Naive thymus-derived CD4-positive, alpha-beta T cell (primary cell): ENCODE measurements at regions not wholly inside any gene's neighbourhood (a gene's known extent, or its start where the extent isn't known, plus 50 kb on each side); places are given as distances from the start of the nearest gene placed in this dataset.

Experiments
- ATAC-seq: fragments of 150-1000 bp; cut with Tn5 transposase; 2 replicates; pipeline ENCODE4 v1.10.0; 2021; ENCODE audit warnings: mild to moderate bottlenecking, moderate library complexity
- CTCF ChIA-PET: fragments of 350-600 bp; sonication (Branson Sonifier 250); formaldehyde crosslinking; loops from one replicate; lab custom pipeline; 2021; ENCODE audit warnings: antibody characterized with exemption; lab: Charles Lee
- POLR2A ChIA-PET: fragments of 350-600 bp; sonication (Branson Sonifier 250); formaldehyde crosslinking; loops from one replicate; lab custom pipeline; 2021; ENCODE audit warnings: antibody characterized with exemption, inconsistent platforms; lab: Charles Lee
- DNase-seq, 9 donors: peaks; one replicate each; pipeline versions ENCODE4 v3.0.0 to v3.0.0-alpha.2; 2020 to 2022; ENCODE audit warnings: mixed read lengths in 1 of 9
- H3K27ac ChIP-seq: one replicate; pipeline ENCODE4 v1.7.0; 2013; ENCODE audit warnings: mild to moderate bottlenecking, low read depth, low read length, moderate library complexity
- H3K27me3 ChIP-seq, 2 donors: one replicate each; pipeline ENCODE4 v1.7.0; 2013; ENCODE audit warnings: low read length in 2 of 2, mild to moderate bottlenecking in 2 of 2, moderate library complexity in 2 of 2; ENCODE audit not compliant: control insufficient read depth in 2 of 2, insufficient read depth in 2 of 2
- H3K36me3 ChIP-seq, 3 experiments: 1 replicate in 2 of 3; 2 replicates in 1 of 3; pipeline ENCODE4 v1.7.0; 2013; ENCODE audit warnings: low read length in 3 of 3, mild to moderate bottlenecking in 3 of 3, moderate library complexity in 1 of 3; ENCODE audit not compliant: insufficient read depth in 3 of 3, control insufficient read depth in 2 of 3
- H3K4me1 ChIP-seq, 2 donors: one replicate each; pipeline ENCODE4 v1.7.0; 2013; ENCODE audit warnings: low read length in 2 of 2, mild to moderate bottlenecking in 2 of 2, moderate library complexity in 1 of 2; ENCODE audit not compliant: control insufficient read depth in 2 of 2, insufficient read depth in 2 of 2
- H3K4me3 ChIP-seq: 2 replicates; pipeline ENCODE4 v1.7.0; 2013; ENCODE audit warnings: mild to moderate bottlenecking, low read length
- H3K9me3 ChIP-seq, 3 experiments: 1 replicate in 2 of 3; 2 replicates in 1 of 3; pipeline ENCODE4 v1.7.0; 2013; ENCODE audit warnings: low read length in 3 of 3; ENCODE audit not compliant: control insufficient read depth in 2 of 3
- H3K27ac Mint-ChIP-seq, 9 donors: one replicate each; pipeline ENCODE4 v1.8.0; 2020 to 2022; ENCODE audit warnings: mixed read lengths in 9 of 9, mild to moderate bottlenecking in 8 of 9, moderate library complexity in 5 of 9, inconsistent platforms in 2 of 9
- H3K27me3 Mint-ChIP-seq, 5 donors: one replicate each; pipeline ENCODE4 v1.8.0; 2021 to 2022; ENCODE audit warnings: mixed read lengths in 5 of 5, mild to moderate bottlenecking in 1 of 5
- H3K36me3 Mint-ChIP-seq, 5 donors: one replicate each; pipeline ENCODE4 v1.8.0; 2020 to 2022; ENCODE audit warnings: mixed read lengths in 5 of 5, mild to moderate bottlenecking in 3 of 5, inconsistent platforms in 1 of 5
- H3K4me1 Mint-ChIP-seq, 7 donors: one replicate each; pipeline ENCODE4 v1.8.0; 2020 to 2022; ENCODE audit warnings: mixed read lengths in 7 of 7, mild to moderate bottlenecking in 3 of 7, inconsistent platforms in 1 of 7
- H3K4me3 Mint-ChIP-seq, 10 donors: one replicate each; pipeline ENCODE4 v1.8.0; 2020 to 2022; ENCODE audit warnings: mild to moderate bottlenecking in 10 of 10, mixed read lengths in 10 of 10, moderate library complexity in 6 of 10, inconsistent platforms in 2 of 10
- H3K9me3 Mint-ChIP-seq, 11 donors: one replicate each; pipeline ENCODE4 v1.8.0; 2020 to 2022; ENCODE audit warnings: mixed read lengths in 11 of 11, mild to moderate bottlenecking in 4 of 11, inconsistent platforms in 1 of 11, moderate library complexity in 1 of 11
- intact Hi-C, 2 donors: fragments of 100-400 bp; cut with micrococcal nuclease; formaldehyde crosslinking; loops; one replicate each; pipeline ENCODE4 v1.15.1; 2023

- Histone ChIP-seq H3K9me3 (no peaks in the 10 kb centered on the region), H3K4me1 (no peaks in the 10 kb centered on the region), H3K36me3 (no peaks in the 10 kb centered on the region), H3K27me3 (no peaks in the 10 kb centered on the region), H3K27ac (no peak overlapping the region), H3K4me3 (no peak overlapping the region)
- Mint-ChIP-seq H3K4me3 (no peak overlapping the region), H3K4me1 (no peaks in the 10 kb centered on the region), H3K36me3 (no peaks in the 10 kb centered on the region), H3K27ac (no peak overlapping the region), H3K27me3 (no peaks in the 10 kb centered on the region), H3K9me3 (peaks cover 0 to 11% (median 5%) of the 10 kb centered on the region in 11 donors)
- intact Hi-C loops: no loop called here
- no peak for DNase-seq
- no peak for ATAC-seq
- CTCF ChIA-PET: no interaction called here
- POLR2A ChIA-PET: no interaction called here
Measured at GRCh38 chr6:55011034-55011433, 163.3 kb upstream of the HCRTR2 start.

- DNase-seq: no peak
- Histone ChIP-seq H3K36me3 (no peaks in the 10 kb centered on the region), H3K27ac (no peak overlapping the region), H3K9me3 (no peaks in the 10 kb centered on the region), H3K4me1 (no peaks in the 10 kb centered on the region), H3K27me3 (no peaks in the 10 kb centered on the region), H3K4me3 (no peak overlapping the region)
- Mint-ChIP-seq H3K4me3 (no peak overlapping the region), H3K36me3 (no peaks in the 10 kb centered on the region), H3K27me3 (no peaks in the 10 kb centered on the region), H3K27ac (no peak overlapping the region), H3K4me1 (no peaks in the 10 kb centered on the region), H3K9me3 (peaks cover 0 to 7% (median 4%) of the 10 kb centered on the region in 11 donors)
- ChIA-PET POLR2A (no interaction called here), CTCF (no interaction called here)
- intact Hi-C loops: no loop called here
- no peak for ATAC-seq
Measured at GRCh38 chr6:55012454-55012853, 161.9 kb upstream of the HCRTR2 start.

- Mint-ChIP-seq H3K4me3 (no peak overlapping the region), H3K27me3 (no peaks in the 10 kb centered on the region), H3K9me3 (peaks cover 0 to 6% (median 0%) of the 10 kb centered on the region in 11 donors), H3K4me1 (no peaks in the 10 kb centered on the region), H3K36me3 (no peaks in the 10 kb centered on the region), H3K27ac (no peak overlapping the region)
- ATAC-seq: no peak
- Histone ChIP-seq H3K4me1 (no peaks in the 10 kb centered on the region), H3K4me3 (no peak overlapping the region), H3K27me3 (no peaks in the 10 kb centered on the region), H3K36me3 (no peaks in the 10 kb centered on the region), H3K9me3 (no peaks in the 10 kb centered on the region), H3K27ac (no peak overlapping the region)
- DNase-seq: no peak
- POLR2A ChIA-PET: no interaction called here
- CTCF ChIA-PET: no interaction called here
- intact Hi-C loops: no loop called here
Measured at GRCh38 chr6:55014321-55015088, 159.8 kb upstream of the HCRTR2 start.

GRCh38 chr6:55016261-55016660 lies 158.1 kb upstream of the HCRTR2 start:
- ChIA-PET CTCF (no interaction called here), POLR2A (no interaction called here)
- no peak for ATAC-seq
- Histone ChIP-seq H3K27me3 (no peaks in the 10 kb centered on the region), H3K27ac (no peak overlapping the region), H3K4me1 (no peaks in the 10 kb centered on the region), H3K4me3 (no peak overlapping the region), H3K36me3 (no peaks in the 10 kb centered on the region), H3K9me3 (no peaks in the 10 kb centered on the region)
- Mint-ChIP-seq H3K27me3 (no peaks in the 10 kb centered on the region), H3K9me3 (peaks cover 0 to 6% (median 0%) of the 10 kb centered on the region in 11 donors), H3K36me3 (no peaks in the 10 kb centered on the region), H3K4me1 (no peaks in the 10 kb centered on the region), H3K4me3 (no peak overlapping the region), H3K27ac (no peak overlapping the region)
- intact Hi-C loops: no loop called here
- DNase-seq: no peak

- Mint-ChIP-seq H3K36me3 (no peaks in the 10 kb centered on the region), H3K27me3 (no peaks in the 10 kb centered on the region), H3K4me3 (no peak overlapping the region), H3K27ac (no peak overlapping the region), H3K4me1 (no peaks in the 10 kb centered on the region), H3K9me3 (peaks cover 0 to 4% (median 0%) of the 10 kb centered on the region in 11 donors)
- ChIA-PET CTCF (no interaction called here), POLR2A (no interaction called here)
- H3K27me3 ChIP-seq: no peaks in the 10 kb centered on the region
- no peak overlapping the region for H3K27ac ChIP-seq
- DNase-seq: no peak
- no peak for ATAC-seq
- no peak overlapping the region for H3K4me3 ChIP-seq
- intact Hi-C loops: no loop called here
- H3K9me3 ChIP-seq: no peaks in the 10 kb centered on the region
- H3K36me3 ChIP-seq: no peaks in the 10 kb centered on the region
- no peaks in the 10 kb centered on the region for H3K4me1 ChIP-seq
Measured at GRCh38 chr6:55017555-55018300, 156.6 kb upstream of the HCRTR2 start.

- no peaks in the 10 kb centered on the region for H3K27me3 ChIP-seq
- H3K4me3 Mint-ChIP-seq: no peak overlapping the region
- no peak overlapping the region for H3K27ac ChIP-seq
- no peak overlapping the region for H3K27ac Mint-ChIP-seq
- H3K4me3 ChIP-seq: no peak overlapping the region
- H3K9me3 Mint-ChIP-seq: peaks cover 0 to 6% (median 0%) of the 10 kb centered on the region in 11 donors
- H3K27me3 Mint-ChIP-seq: no peaks in the 10 kb centered on the region
- no peaks in the 10 kb centered on the region for H3K36me3 ChIP-seq
- POLR2A ChIA-PET: no interaction called here
- no peaks in the 10 kb centered on the region for H3K4me1 Mint-ChIP-seq
- CTCF ChIA-PET: no interaction called here
- no peaks in the 10 kb centered on the region for H3K36me3 Mint-ChIP-seq
- no peak for DNase-seq
- no peak for ATAC-seq
- intact Hi-C loops: no loop called here
- H3K9me3 ChIP-seq: no peaks in the 10 kb centered on the region
- no peaks in the 10 kb centered on the region for H3K4me1 ChIP-seq
Measured at GRCh38 chr6:55019591-55019990, 154.7 kb upstream of the HCRTR2 start.

GRCh38 chr6:55023230-55023629 lies 151.1 kb upstream of the HCRTR2 start:
- H3K27me3 Mint-ChIP-seq: no peaks in the 10 kb centered on the region
- no peaks in the 10 kb centered on the region for H3K4me1 Mint-ChIP-seq
- no peak overlapping the region for H3K4me3 Mint-ChIP-seq
- Histone ChIP-seq H3K9me3 (no peaks in the 10 kb centered on the region), H3K27me3 (no peaks in the 10 kb centered on the region), H3K4me1 (no peaks in the 10 kb centered on the region), H3K4me3 (no peak overlapping the region), H3K36me3 (no peaks in the 10 kb centered on the region), H3K27ac (no peak overlapping the region)
- H3K27ac Mint-ChIP-seq: no peak overlapping the region
- intact Hi-C loops: no loop called here
- ATAC-seq (peak; percentile 50), DNase-seq (no peak)
- POLR2A ChIA-PET: no interaction called here
- CTCF ChIA-PET: no interaction called here
- peaks cover 0 to 11% (median 2%) of the 10 kb centered on the region in 11 donors for H3K9me3 Mint-ChIP-seq
- H3K36me3 Mint-ChIP-seq: no peaks in the 10 kb centered on the region
